ENCODE measurements at regions not wholly inside any gene's neighbourhood (a gene's known extent, or its start where the extent isn't known, plus 50 kb on each side); places are given as distances from the start of the nearest gene placed in this dataset.

DNA sequence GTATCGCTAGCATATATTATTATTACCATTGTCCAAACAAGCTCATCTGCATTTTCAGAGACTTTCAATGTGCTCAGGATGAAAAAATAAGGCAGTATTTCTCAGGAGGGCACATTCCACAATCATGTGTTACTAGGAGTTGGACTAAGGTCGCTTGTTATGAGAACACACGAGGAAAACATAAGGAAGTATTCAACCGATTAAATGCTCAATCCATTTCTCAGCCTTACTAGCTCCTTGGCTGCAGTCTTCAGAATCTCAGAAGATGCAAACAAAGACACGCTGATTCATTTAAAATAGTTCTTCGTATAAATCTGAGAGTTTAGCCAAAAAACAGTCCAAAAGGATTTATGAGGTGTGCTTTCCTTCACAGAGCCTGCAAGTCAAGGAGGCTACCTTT is 82.0 kb upstream of the JAK1 start:
- no peak overlapping the region for H3K4me3 ChIP-seq (ENCODE audit: low read depth, low read length, poor library complexity, severe bottlenecking)
- H3K4me1 ChIP-seq (ENCODE audit: insufficient read depth, low read length, severe bottlenecking), result peaks cover 18% of the 10 kb centered on the region
- no peak overlapping the region for H3K4me2 ChIP-seq (ENCODE audit: low read length)
- H3F3A ChIP-seq (ENCODE audit: insufficient read depth, low read length), result no peaks in the 10 kb centered on the region
- TF ChIP-seq CTCF (IDR thresholded peaks at IDR 0.05; ENCODE audit: low read length) (no peak), EZH2 (IDR thresholded peaks at IDR 0.05; ENCODE audit: borderline replicate concordance, low read length) (no peak)
- H3K9ac ChIP-seq (ENCODE audit: low read length), result no peak overlapping the region
- no peaks in the 10 kb centered on the region for H4K20me1 ChIP-seq (ENCODE audit: insufficient read depth, low read length)
- H3K36me3 ChIP-seq (ENCODE audit: insufficient read depth, low read length), result no peaks in the 10 kb centered on the region
- no peak overlapping the region for H3K27ac ChIP-seq (ENCODE audit: low read depth, low read length, poor library complexity, severe bottlenecking)
- no peak overlapping the region for H2AFZ ChIP-seq (ENCODE audit: low read length)
- no peaks in the 10 kb centered on the region for H3K27me3 ChIP-seq (ENCODE audit: insufficient read depth, low read length)
- no peaks in the 10 kb centered on the region for H3K9me3 ChIP-seq (ENCODE audit: low read length)
- H3K9me2 ChIP-seq (ENCODE audit: low read depth, low read length), result no peaks in the 10 kb centered on the region
- H3K79me2 ChIP-seq (ENCODE audit: insufficient read depth, low read length), result no peaks in the 10 kb centered on the region

- no peaks in the 10 kb centered on the region for H3K27me3 ChIP-seq (ENCODE audit: insufficient read depth, low read length)
- no peak overlapping the region for H3K27ac ChIP-seq (ENCODE audit: low read depth, low read length, poor library complexity, severe bottlenecking)
- peaks cover 6% of the 10 kb centered on the region for H3K4me1 ChIP-seq (ENCODE audit: insufficient read depth, low read length, severe bottlenecking)
- H3K9ac ChIP-seq (ENCODE audit: low read length), result no peak overlapping the region
- no peaks in the 10 kb centered on the region for H3K36me3 ChIP-seq (ENCODE audit: insufficient read depth, low read length)
- no peaks in the 10 kb centered on the region for H3F3A ChIP-seq (ENCODE audit: insufficient read depth, low read length)
- H4K20me1 ChIP-seq (ENCODE audit: insufficient read depth, low read length), result no peaks in the 10 kb centered on the region
- H3K79me2 ChIP-seq (ENCODE audit: insufficient read depth, low read length), result no peaks in the 10 kb centered on the region
- TF ChIP-seq CTCF (IDR thresholded peaks at IDR 0.05; ENCODE audit: low read length) (no peak), EZH2 (IDR thresholded peaks at IDR 0.05; ENCODE audit: borderline replicate concordance, low read length) (no peak)
- H3K4me3 ChIP-seq (ENCODE audit: low read depth, low read length, poor library complexity, severe bottlenecking), result no peak overlapping the region
- no peak overlapping the region for H2AFZ ChIP-seq (ENCODE audit: low read length)
- no peaks in the 10 kb centered on the region for H3K9me3 ChIP-seq (ENCODE audit: low read length)
- no peaks in the 10 kb centered on the region for H3K9me2 ChIP-seq (ENCODE audit: low read depth, low read length)
- H3K4me2 ChIP-seq (ENCODE audit: low read length), result no peak overlapping the region
Observed at GRCh38 chr1:65049941-65050713, 83.8 kb upstream of the JAK1 start.

- Histone ChIP-seq H2AFZ (ENCODE audit: low read length) (no peak overlapping the region), H3K27ac (ENCODE audit: low read depth, low read length, poor library complexity, severe bottlenecking) (no peak overlapping the region), H3K4me2 (ENCODE audit: low read length) (no peak overlapping the region), H3K4me3 (ENCODE audit: low read depth, low read length, poor library complexity, severe bottlenecking) (no peak overlapping the region), H3K79me2 (ENCODE audit: insufficient read depth, low read length) (no peaks in the 10 kb centered on the region), H3K9me3 (ENCODE audit: low read length) (no peaks in the 10 kb centered on the region), H3K27me3 (ENCODE audit: insufficient read depth, low read length) (no peaks in the 10 kb centered on the region), H3K9me2 (ENCODE audit: low read depth, low read length) (no peaks in the 10 kb centered on the region), H4K20me1 (ENCODE audit: insufficient read depth, low read length) (no peaks in the 10 kb centered on the region), H3K36me3 (ENCODE audit: insufficient read depth, low read length) (no peaks in the 10 kb centered on the region), H3F3A (ENCODE audit: insufficient read depth, low read length) (no peaks in the 10 kb centered on the region), H3K9ac (ENCODE audit: low read length) (no peak overlapping the region), H3K4me1 (ENCODE audit: insufficient read depth, low read length, severe bottlenecking) (no peaks in the 10 kb centered on the region)
- TF ChIP-seq EZH2 (IDR thresholded peaks at IDR 0.05; ENCODE audit: borderline replicate concordance, low read length), result no peak
- TF ChIP-seq CTCF (IDR thresholded peaks at IDR 0.05; ENCODE audit: low read length), result no peak
Observed at GRCh38 chr1:65050735-65051134, 84.4 kb upstream of the JAK1 start.

All from OCI-LY1 (cell line).